Neural cell (in vitro differentiated cells): ENCODE measurements at regions not wholly inside any gene's neighbourhood (a gene's known extent, or its start where the extent isn't known, plus 50 kb on each side); places are given as distances from the start of the nearest gene placed in this dataset.

Experiments used
- CTCF ChIP-seq: fragments of 450-650 bp; IDR thresholded peaks from 2 replicates; pipeline ENCODE4 v1.5.1; 2014; ENCODE audit warnings: antibody characterized with exemption, mild to moderate bottlenecking, moderate library complexity; ENCODE audit not compliant: poor library complexity, severe bottlenecking
- EP300 ChIP-seq: fragments of 450-650 bp; conservative IDR thresholded peaks from 2 replicates; pipeline ENCODE4 v1.6.1; 2014; ENCODE audit warnings: antibody characterized with exemption, mild to moderate bottlenecking, moderate library complexity; ENCODE audit not compliant: poor library complexity, severe bottlenecking
- RAD21 ChIP-seq: fragments of 450-650 bp; conservative IDR thresholded peaks from 2 replicates; pipeline ENCODE4 v1.6.1; 2014; ENCODE audit warnings: antibody characterized with exemption, mild to moderate bottlenecking, moderate library complexity
- TAF1 ChIP-seq: IDR thresholded peaks from 2 replicates; pipeline ENCODE4 v1.6.1; 2012; ENCODE audit warnings: low read depth

GRCh38 chr3:14297305-14297704 lies 105.1 kb upstream of the SLC6A6 start:
- TF ChIP-seq EP300 = no peak
- no peak for TF ChIP-seq CTCF
- no peak for TF ChIP-seq TAF1
- no peak for TF ChIP-seq RAD21
